Caco-2 (cell line): ENCODE measurements at regions not wholly inside any gene's neighbourhood (a gene's known extent, or its start where the extent isn't known, plus 50 kb on each side); places are given as distances from the start of the nearest gene placed in this dataset.

Source experiments
- BruUV-seq: library from RNA; stranded (reverse); fragments of 400-500 nt; replicated peaks from 2 replicates; lab custom pipeline; 2021; lab: Mats Ljungman, UMichigan
- CTCF ChIA-PET: fragments of 300-600 bp; sonication (Branson Sonifier 250); formaldehyde crosslinking; loops from one replicate; lab custom pipeline; 2022; ENCODE audit warnings: antibody characterized with exemption; lab: Charles Lee
- POLR2A ChIA-PET: fragments of 300-600 bp; sonication (Branson Sonifier 250); formaldehyde crosslinking; loops from one replicate; lab custom pipeline; 2022; ENCODE audit warnings: antibody characterized with exemption; lab: Charles Lee
- DNase-seq, 2 experiments: peaks; one replicate each; pipeline versions ENCODE4 v3.0.0 to v3.0.0-alpha.2; 2020 to 2022
- H3K27me3 ChIP-seq: replicated peaks from 2 replicates; pipeline ENCODE4 v1.6.0; 2011; ENCODE audit warnings: low read length; ENCODE audit not compliant: control insufficient read depth, insufficient read depth
- H3K36me3 ChIP-seq: 2 replicates; pipeline ENCODE4 v1.5.1; 2011; ENCODE audit warnings: low read length; ENCODE audit not compliant: control insufficient read depth, insufficient read depth
- H3K4me1 ChIP-seq: fragments of 250-450 bp; sonication (Bioruptor Pico); 2 replicates; pipeline ENCODE4 v1.5.1; 2020; ENCODE audit warnings: mild to moderate bottlenecking
- H3K4me3 ChIP-seq: 2 replicates; pipeline ENCODE4 v1.5.1; 2011; ENCODE audit warnings: low read depth, mild to moderate bottlenecking, control low read depth, low read length
- H3K9me3 ChIP-seq: fragments of 250-450 bp; sonication (Bioruptor Pico); 2 replicates; pipeline ENCODE4 v1.5.1; 2020; ENCODE audit warnings: mild to moderate bottlenecking, moderate library complexity
- H3K27ac Mint-ChIP-seq: one replicate; pipeline ENCODE4 v1.8.0; 2022; ENCODE audit warnings: mixed read lengths; ENCODE audit not compliant: unreplicated experiment
- H3K27me3 Mint-ChIP-seq: one replicate; pipeline ENCODE4 v1.8.0; 2022; ENCODE audit warnings: mixed read lengths; ENCODE audit not compliant: insufficient read depth, unreplicated experiment
- H3K36me3 Mint-ChIP-seq: one replicate; pipeline ENCODE4 v1.8.0; 2022; ENCODE audit warnings: mild to moderate bottlenecking, mixed read lengths; ENCODE audit not compliant: insufficient read depth, unreplicated experiment
- H3K4me1 Mint-ChIP-seq: one replicate; pipeline ENCODE4 v1.8.0; 2022; ENCODE audit warnings: low read depth, mixed read lengths; ENCODE audit not compliant: unreplicated experiment
- H3K4me3 Mint-ChIP-seq: one replicate; pipeline ENCODE4 v1.8.0; 2022; ENCODE audit warnings: mild to moderate bottlenecking, moderate library complexity, mixed read lengths; ENCODE audit not compliant: unreplicated experiment
- H3K9me3 Mint-ChIP-seq: one replicate; pipeline ENCODE4 v1.8.0; 2022; ENCODE audit warnings: mixed read lengths; ENCODE audit not compliant: unreplicated experiment
- intact Hi-C: fragments of 100-400 bp; cut with micrococcal nuclease; formaldehyde crosslinking; loops from one replicate; pipeline ENCODE4 v1.10.0; 2022; ENCODE audit not compliant: unreplicated experiment
- TF ChIP-seq, protein P1 (sequence below), 2 experiments: fragments of 200-600 bp in 1 of 2; IDR thresholded peaks; 1 replicate in 1 of 2; 2 replicates in 1 of 2; pipeline versions ENCODE4 v1.5.1 to v1.8.0; 2011 to 2022; ENCODE audit warnings: antibody characterized with exemption in 1 of 2, control low read depth in 1 of 2, inconsistent platforms in 1 of 2, low read depth in 1 of 2, low read length in 1 of 2, mild to moderate bottlenecking in 1 of 2, moderate library complexity in 1 of 2; ENCODE audit not compliant: insufficient read depth in 1 of 2, severe bottlenecking in 1 of 2, unreplicated experiment in 1 of 2

DNA sequence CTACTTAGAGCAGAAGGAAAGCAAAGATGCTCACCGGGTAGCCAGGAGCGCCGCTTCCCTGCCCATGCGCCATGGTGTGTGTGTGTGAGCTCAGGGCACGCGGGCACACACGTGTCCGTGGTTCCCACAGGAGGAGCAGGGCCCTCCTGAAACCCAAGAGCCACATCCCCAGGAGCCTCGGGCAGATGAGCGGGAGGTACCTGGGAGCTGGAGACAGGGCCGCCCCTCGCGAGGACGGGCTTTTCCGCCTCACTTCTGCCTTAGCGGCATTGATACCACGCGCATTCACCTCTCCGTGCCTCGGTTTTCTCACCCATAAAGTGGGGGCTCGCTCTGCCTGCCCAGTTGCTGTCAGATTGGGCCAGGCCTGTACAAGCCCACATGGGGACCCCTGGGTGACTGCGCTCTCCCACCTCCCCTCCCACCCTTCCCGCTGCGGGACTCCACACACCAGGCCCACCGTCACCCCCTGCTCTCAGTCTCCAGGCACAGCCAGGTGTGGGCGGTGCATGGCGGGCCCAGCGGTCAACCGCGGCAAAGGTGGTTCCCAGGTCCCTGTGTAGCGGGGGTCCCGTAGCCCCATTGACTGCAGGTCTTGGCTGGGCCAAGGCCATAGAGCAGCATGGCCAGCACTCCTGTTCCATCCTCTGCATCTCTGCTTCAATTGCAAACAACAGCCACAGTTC is 66.3 kb downstream of the SIK1 start:
- TF ChIP-seq, protein P1, sequence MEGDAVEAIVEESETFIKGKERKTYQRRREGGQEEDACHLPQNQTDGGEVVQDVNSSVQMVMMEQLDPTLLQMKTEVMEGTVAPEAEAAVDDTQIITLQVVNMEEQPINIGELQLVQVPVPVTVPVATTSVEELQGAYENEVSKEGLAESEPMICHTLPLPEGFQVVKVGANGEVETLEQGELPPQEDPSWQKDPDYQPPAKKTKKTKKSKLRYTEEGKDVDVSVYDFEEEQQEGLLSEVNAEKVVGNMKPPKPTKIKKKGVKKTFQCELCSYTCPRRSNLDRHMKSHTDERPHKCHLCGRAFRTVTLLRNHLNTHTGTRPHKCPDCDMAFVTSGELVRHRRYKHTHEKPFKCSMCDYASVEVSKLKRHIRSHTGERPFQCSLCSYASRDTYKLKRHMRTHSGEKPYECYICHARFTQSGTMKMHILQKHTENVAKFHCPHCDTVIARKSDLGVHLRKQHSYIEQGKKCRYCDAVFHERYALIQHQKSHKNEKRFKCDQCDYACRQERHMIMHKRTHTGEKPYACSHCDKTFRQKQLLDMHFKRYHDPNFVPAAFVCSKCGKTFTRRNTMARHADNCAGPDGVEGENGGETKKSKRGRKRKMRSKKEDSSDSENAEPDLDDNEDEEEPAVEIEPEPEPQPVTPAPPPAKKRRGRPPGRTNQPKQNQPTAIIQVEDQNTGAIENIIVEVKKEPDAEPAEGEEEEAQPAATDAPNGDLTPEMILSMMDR (IDR thresholded peaks at IDR 0.05; ENCODE audit: insufficient read depth in 1 of 2, low read depth in 1 of 2, low read length in 1 of 2, severe bottlenecking in 1 of 2, unreplicated experiment in 1 of 2): no peak
- no TSS peak for BruUV-seq
- Histone ChIP-seq H3K4me1 (no peaks in the 10 kb centered on the region), H3K27me3 (no peaks in the 10 kb centered on the region), H3K36me3 (no peaks in the 10 kb centered on the region), H3K4me3 (no peak overlapping the region), H3K9me3 (no peaks in the 10 kb centered on the region)
- no peaks in the 10 kb centered on the region for H3K9me3 Mint-ChIP-seq
- H3K27me3 Mint-ChIP-seq: no peaks in the 10 kb centered on the region
- intact Hi-C loops: no loop called here
- H3K4me1 Mint-ChIP-seq: no peaks in the 10 kb centered on the region
- ChIA-PET POLR2A (no interaction called here), CTCF (no interaction called here)
- no peak overlapping the region for H3K4me3 Mint-ChIP-seq
- H3K27ac Mint-ChIP-seq: peak overlapping the region; percentile 22
- DNase-seq: no peak
- H3K36me3 Mint-ChIP-seq: no peaks in the 10 kb centered on the region

DNA sequence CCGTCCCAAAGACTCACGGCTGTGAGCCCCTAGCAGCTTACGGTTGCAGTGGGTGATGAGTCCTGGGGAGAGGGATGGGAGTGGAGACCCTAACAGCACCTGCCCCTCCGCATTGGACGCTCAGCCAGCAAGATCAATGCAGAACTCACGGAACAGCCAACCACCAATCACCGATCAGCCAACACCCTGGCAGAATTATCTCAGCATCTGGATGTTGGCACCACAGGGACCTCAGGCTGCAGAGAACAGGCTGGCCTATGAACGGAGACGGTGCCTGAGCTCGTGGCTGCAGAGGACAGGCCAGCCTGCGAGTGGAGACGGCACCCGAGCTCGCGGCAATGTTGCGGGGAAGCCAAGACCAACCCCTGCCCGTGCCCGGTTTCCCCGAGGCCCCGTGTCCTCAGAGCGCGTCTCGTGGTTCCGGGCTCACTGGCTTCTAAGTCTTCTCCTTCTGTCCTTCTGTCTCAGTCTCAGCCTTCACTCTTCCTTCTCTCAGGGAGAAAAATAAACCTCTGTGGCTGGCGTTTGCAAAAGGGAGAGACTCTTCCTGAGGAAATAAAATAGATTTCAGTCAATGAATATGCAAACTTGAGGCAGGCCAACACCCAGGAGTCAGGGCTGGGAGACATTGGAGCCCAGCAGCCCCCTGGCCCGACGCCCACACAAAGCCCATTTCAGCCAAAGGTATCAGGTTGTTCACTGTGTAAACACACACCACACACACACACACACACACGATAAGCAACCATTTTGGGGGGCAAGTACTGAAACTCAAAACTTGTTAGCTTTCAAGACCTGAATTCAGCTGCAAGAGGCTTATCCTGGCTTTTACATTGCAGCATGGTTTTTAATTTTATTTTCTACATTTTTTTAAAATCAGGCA is 67.8 kb downstream of the SIK1 start:
- Histone ChIP-seq H3K4me1 (no peaks in the 10 kb centered on the region), H3K36me3 (no peaks in the 10 kb centered on the region), H3K27me3 (no peaks in the 10 kb centered on the region), H3K4me3 (no peak overlapping the region), H3K9me3 (no peaks in the 10 kb centered on the region)
- no peaks in the 10 kb centered on the region for H3K27me3 Mint-ChIP-seq
- POLR2A ChIA-PET: no interaction called here
- TF ChIP-seq, protein P1 (IDR thresholded peaks at IDR 0.05; ENCODE audit: insufficient read depth in 1 of 2, low read depth in 1 of 2, low read length in 1 of 2, severe bottlenecking in 1 of 2, unreplicated experiment in 1 of 2): no peak
- CTCF ChIA-PET: no interaction called here
- no TSS peak for BruUV-seq
- H3K9me3 Mint-ChIP-seq: no peaks in the 10 kb centered on the region
- H3K36me3 Mint-ChIP-seq: no peaks in the 10 kb centered on the region
- intact Hi-C loops: no loop called here
- no peak overlapping the region for H3K4me3 Mint-ChIP-seq
- no peaks in the 10 kb centered on the region for H3K4me1 Mint-ChIP-seq
- DNase-seq: no peak
- H3K27ac Mint-ChIP-seq: no peak overlapping the region

DNA sequence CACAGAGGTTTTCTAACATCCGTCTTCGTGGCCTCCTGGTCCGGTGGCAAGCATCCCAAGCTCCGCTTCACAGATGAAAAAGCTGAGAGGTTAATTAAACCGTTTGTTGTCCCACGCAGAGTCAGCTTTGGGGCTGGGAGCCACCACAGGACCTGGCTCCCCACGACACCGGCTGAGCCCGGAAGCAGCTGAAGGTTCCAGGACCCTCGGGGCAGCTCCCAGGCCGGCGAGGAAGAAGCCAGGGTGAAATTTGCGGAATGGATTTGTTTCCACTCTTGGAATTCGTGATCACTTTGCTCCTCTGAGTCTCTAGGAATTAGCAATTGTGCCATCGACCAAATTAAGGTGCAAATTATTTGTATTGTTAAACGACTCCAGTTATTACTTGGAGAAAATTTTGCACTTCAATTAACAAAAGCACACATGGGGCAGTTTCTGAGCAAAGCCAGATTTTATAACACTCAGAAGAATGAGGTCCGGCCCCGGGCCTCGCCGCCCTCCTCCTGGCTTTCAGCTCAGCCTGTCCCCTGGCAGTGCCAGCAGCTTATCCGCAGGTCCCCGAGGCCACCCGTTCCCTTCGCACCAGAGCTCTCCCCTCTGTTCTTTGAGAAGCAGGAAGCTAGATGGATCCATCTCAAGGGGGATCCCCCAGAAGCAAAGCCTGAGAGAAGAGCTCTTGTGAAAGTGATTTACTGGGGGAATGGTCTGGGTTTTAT is 69.1 kb downstream of the SIK1 start:
- H3K27ac Mint-ChIP-seq: no peak overlapping the region
- intact Hi-C loops: no loop called here
- no peak for DNase-seq
- no peaks in the 10 kb centered on the region for H3K36me3 Mint-ChIP-seq
- Histone ChIP-seq H3K4me3 (no peak overlapping the region), H3K4me1 (no peaks in the 10 kb centered on the region), H3K36me3 (no peaks in the 10 kb centered on the region), H3K27me3 (no peaks in the 10 kb centered on the region), H3K9me3 (no peaks in the 10 kb centered on the region)
- TF ChIP-seq, protein P1 (IDR thresholded peaks at IDR 0.05; ENCODE audit: insufficient read depth in 1 of 2, low read depth in 1 of 2, low read length in 1 of 2, severe bottlenecking in 1 of 2, unreplicated experiment in 1 of 2): no peak
- POLR2A ChIA-PET: no interaction called here
- no TSS peak for BruUV-seq
- CTCF ChIA-PET: no interaction called here
- H3K27me3 Mint-ChIP-seq: no peaks in the 10 kb centered on the region
- no peaks in the 10 kb centered on the region for H3K4me1 Mint-ChIP-seq
- H3K4me3 Mint-ChIP-seq: no peak overlapping the region
- no peaks in the 10 kb centered on the region for H3K9me3 Mint-ChIP-seq
